ENCODE measurements at regions not wholly inside any gene's neighbourhood (a gene's known extent, or its start where the extent isn't known, plus 50 kb on each side); places are given as distances from the start of the nearest gene placed in this dataset.

- TF ChIP-seq SIN3A (conservative IDR thresholded peaks at IDR 0.05 in 1 of 2, IDR thresholded peaks at IDR 0.05 in 1 of 2; ENCODE audit: low read depth in 1 of 2, low read length in 2 of 2), result no peak
- TF ChIP-seq SRF (IDR thresholded peaks at IDR 0.05; ENCODE audit: low read depth, low read length), result no peak
- TF ChIP-seq HDAC6 (IDR thresholded peaks at IDR 0.05; ENCODE audit: low read depth, low read length), result no peak
- TF ChIP-seq MAFK (IDR thresholded peaks at IDR 0.05; ENCODE audit: low read depth, low read length), result no peak
- no peak for TF ChIP-seq YY1 (IDR thresholded peaks at IDR 0.05; ENCODE audit: low read depth, low read length)
- TF ChIP-seq ATF2 (IDR thresholded peaks at IDR 0.05; ENCODE audit: low read length), result no peak
- no peak for TF ChIP-seq SAP30 (IDR thresholded peaks at IDR 0.05; ENCODE audit: insufficient read depth, insufficient replicate concordance, low read length)
- TF ChIP-seq E2F6 (IDR thresholded peaks at IDR 0.05), result no peak
- TF ChIP-seq JUN (IDR thresholded peaks at IDR 0.05; ENCODE audit: low read depth, low read length), result no peak
Observed at GRCh38 chr13:112159575-112160547, 92.9 kb downstream of the SOX1 start (continued).
